MM.1S (cell line): ENCODE measurements at regions not wholly inside any gene's neighbourhood (a gene's known extent, or its start where the extent isn't known, plus 50 kb on each side); places are given as distances from the start of the nearest gene placed in this dataset.

Source experiments
- CTCF ChIP-seq: fragments of 300-600 bp; sonication (generic); IDR thresholded peaks from 2 replicates; pipeline ENCODE4 v1.5.1; 2016; ENCODE audit warnings: antibody characterized with exemption, low read length, mixed read lengths
- EZH2 ChIP-seq: fragments of 300-600 bp; sonication (generic); optimal IDR thresholded peaks from 2 replicates; pipeline ENCODE3; 2017; ENCODE audit warnings: low read depth, mild to moderate bottlenecking, antibody characterized with exemption, low read length, mixed read lengths

DNA sequence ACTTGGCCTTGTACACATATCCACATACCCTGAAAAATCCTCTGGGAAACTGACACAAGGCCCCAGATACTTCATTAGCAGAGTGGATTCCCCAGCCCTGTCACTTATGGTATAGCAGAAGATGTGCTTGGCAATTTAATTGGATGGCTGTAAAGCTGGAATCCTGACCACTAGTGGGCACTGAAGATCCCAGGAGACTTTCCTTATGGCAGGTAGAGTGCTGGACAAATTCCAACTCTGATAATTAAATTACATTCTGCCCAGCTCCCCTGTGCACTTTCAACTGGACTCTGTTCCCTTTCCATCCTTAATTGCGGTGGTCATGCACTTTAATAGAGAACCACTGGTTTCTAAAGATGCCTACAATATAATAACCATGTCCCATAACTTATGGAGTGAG lies 119.8 kb downstream of the DCK start:
- TF ChIP-seq CTCF (peak; percentile 11; the same call in 1 of the 2 replicates), EZH2 (no peak)
